H9 (cell line): ENCODE measurements at regions not wholly inside any gene's neighbourhood (a gene's known extent, or its start where the extent isn't known, plus 50 kb on each side); places are given as distances from the start of the nearest gene placed in this dataset.

ENCODE experiments used
- DNase-seq: peaks from one replicate; pipeline ENCODE4 v3.0.0-alpha.2; 2017
- H2AFZ ChIP-seq: one replicate; pipeline ENCODE4 v1.6.1; 2013; ENCODE audit warnings: mild to moderate bottlenecking, low read length, control low read depth, moderate library complexity
- H2AK5ac ChIP-seq: 2 replicates; pipeline ENCODE4 v1.6.1; 2013; ENCODE audit warnings: low read length, control low read depth, mixed read lengths; ENCODE audit not compliant: insufficient read length
- H2BK120ac ChIP-seq: one replicate; pipeline ENCODE4 v1.6.1; 2013; ENCODE audit warnings: low read depth, mild to moderate bottlenecking, low read length, control low read depth, inconsistent platforms; ENCODE audit not compliant: poor library complexity, severe bottlenecking
- H2BK12ac ChIP-seq: 2 replicates; pipeline ENCODE4 v1.6.1; 2013; ENCODE audit warnings: low read length, control low read depth, mixed read lengths, low read depth; ENCODE audit not compliant: insufficient read length
- H2BK15ac ChIP-seq: 2 replicates; pipeline ENCODE4 v1.6.1; 2013; ENCODE audit warnings: low read depth, low read length, control low read depth
- H2BK20ac ChIP-seq: one replicate; pipeline ENCODE4 v1.6.1; 2013; ENCODE audit warnings: low read depth, mild to moderate bottlenecking, low read length, control low read depth, inconsistent platforms; ENCODE audit not compliant: poor library complexity, severe bottlenecking
- H2BK5ac ChIP-seq: 2 replicates; pipeline ENCODE4 v1.6.1; 2013; ENCODE audit warnings: low read length, control low read depth, mixed read lengths; ENCODE audit not compliant: insufficient read length
- H3K14ac ChIP-seq: 2 replicates; pipeline ENCODE4 v1.6.1; 2013; ENCODE audit warnings: low read length, control low read depth; ENCODE audit not compliant: insufficient read depth
- H3K18ac ChIP-seq: 2 replicates; pipeline ENCODE4 v1.6.1; 2013; ENCODE audit warnings: low read depth, mild to moderate bottlenecking, mixed read lengths, low read length, control low read depth; ENCODE audit not compliant: insufficient read length
- H3K23ac ChIP-seq: 2 replicates; pipeline ENCODE4 v1.6.1; 2013; ENCODE audit warnings: low read length, control low read depth, mixed read lengths, low read depth; ENCODE audit not compliant: insufficient read length
- H3K23me2 ChIP-seq: 2 replicates; pipeline ENCODE4 v1.6.1; 2013; ENCODE audit warnings: low read depth, mild to moderate bottlenecking, mixed read lengths, low read length, control low read depth; ENCODE audit not compliant: insufficient read length, poor library complexity, severe bottlenecking
- H3K27ac ChIP-seq: 2 replicates; pipeline ENCODE4 v1.5.1; 2013; ENCODE audit warnings: low read length, control low read depth, mixed read lengths, low read depth; ENCODE audit not compliant: insufficient read length
- H3K27me3 ChIP-seq: 2 replicates; pipeline ENCODE4 v1.6.1; 2013; ENCODE audit warnings: low read length, control low read depth, inconsistent platforms; ENCODE audit not compliant: insufficient read depth
- H3K4ac ChIP-seq: 2 replicates; pipeline ENCODE4 v1.6.1; 2013; ENCODE audit warnings: low read depth, mild to moderate bottlenecking, control low read depth, inconsistent platforms, low read length, moderate library complexity
- H3K4me1 ChIP-seq: 2 replicates; pipeline ENCODE4 v1.6.1; 2013; ENCODE audit warnings: low read length, control low read depth, inconsistent platforms; ENCODE audit not compliant: insufficient read depth
- H3K4me2 ChIP-seq: 2 replicates; pipeline ENCODE4 v1.6.1; 2013; ENCODE audit warnings: low read length, control low read depth, mixed read lengths; ENCODE audit not compliant: insufficient read length, insufficient read depth
- H3K56ac ChIP-seq: 2 replicates; pipeline ENCODE4 v1.6.1; 2013; ENCODE audit warnings: low read depth, mild to moderate bottlenecking, mixed read lengths, low read length, control low read depth; ENCODE audit not compliant: insufficient read length
- H3K79me1 ChIP-seq: 2 replicates; pipeline ENCODE4 v1.6.1; 2013; ENCODE audit warnings: low read depth, mild to moderate bottlenecking, moderate library complexity, low read length, control low read depth, inconsistent platforms; ENCODE audit not compliant: insufficient read depth, poor library complexity, severe bottlenecking
- H3K79me2 ChIP-seq: 2 replicates; pipeline ENCODE4 v1.6.1; 2013; ENCODE audit warnings: low read length, control low read depth, inconsistent platforms; ENCODE audit not compliant: insufficient read depth
- H3K9ac ChIP-seq: 2 replicates; pipeline ENCODE4 v1.6.1; 2013; ENCODE audit warnings: low read length, control low read depth, mixed read lengths; ENCODE audit not compliant: insufficient read length; ENCODE audit errors: extremely low read depth
- H3K9me3 ChIP-seq: one replicate; pipeline ENCODE4 v1.6.1; 2013; ENCODE audit warnings: low read depth, low read length, inconsistent platforms; ENCODE audit not compliant: control insufficient read depth
- H3T11ph ChIP-seq: one replicate; pipeline ENCODE4 v1.6.1; 2013; ENCODE audit warnings: mild to moderate bottlenecking, low read length, control low read depth, inconsistent platforms
- H4K20me1 ChIP-seq: one replicate; pipeline ENCODE4 v1.6.1; 2013; ENCODE audit not compliant: control insufficient read depth, insufficient read length, insufficient read depth
- H4K5ac ChIP-seq: 2 replicates; pipeline ENCODE4 v1.6.1; 2013; ENCODE audit warnings: low read depth, mild to moderate bottlenecking, mixed read lengths, low read length, control low read depth; ENCODE audit not compliant: insufficient read length
- H4K8ac ChIP-seq: replicated peaks from 2 replicates; pipeline ENCODE4 v1.6.1; 2013; ENCODE audit warnings: low read length, control low read depth, mixed read lengths, low read depth; ENCODE audit not compliant: insufficient read length
- H4K91ac ChIP-seq: 2 replicates; pipeline ENCODE4 v1.6.1; 2013; ENCODE audit warnings: low read depth, mild to moderate bottlenecking, moderate library complexity, mixed read lengths, low read length, control low read depth; ENCODE audit not compliant: insufficient read length
- H3K27ac Mint-ChIP-seq, 3 experiments: 2 replicates in 2 of 3; 3 replicates in 1 of 3; pipeline ENCODE4 v1.8.0; 2020 to 2021; ENCODE audit warnings: mixed read lengths in 3 of 3, mild to moderate bottlenecking in 1 of 3, moderate library complexity in 1 of 3
- H3K27me3 Mint-ChIP-seq: 2 replicates; pipeline ENCODE4 v1.8.0; 2021; ENCODE audit warnings: low read depth, mild to moderate bottlenecking, moderate library complexity, mixed read lengths
- H3K36me3 Mint-ChIP-seq, 3 experiments: 2 replicates in 2 of 3; 3 replicates in 1 of 3; pipeline ENCODE4 v1.8.0; 2020 to 2021; ENCODE audit warnings: low read depth in 3 of 3, mixed read lengths in 3 of 3; ENCODE audit not compliant: insufficient read depth in 1 of 3
- H3K4me1 Mint-ChIP-seq, 2 experiments: 2 replicates each; pipeline ENCODE4 v1.8.0; 2020; ENCODE audit warnings: mixed read lengths in 2 of 2
- H3K4me3 Mint-ChIP-seq, 2 experiments: 2 replicates in 1 of 2; 3 replicates in 1 of 2; pipeline ENCODE4 v1.8.0; 2020 to 2021; ENCODE audit warnings: mild to moderate bottlenecking in 2 of 2, mixed read lengths in 2 of 2, moderate library complexity in 1 of 2
- H3K9me3 Mint-ChIP-seq, 2 experiments: 2 replicates in 1 of 2; 3 replicates in 1 of 2; pipeline ENCODE4 v1.8.0; 2020; ENCODE audit warnings: mild to moderate bottlenecking in 2 of 2, mixed read lengths in 2 of 2, moderate library complexity in 1 of 2
- WGBS: extraction: QIAGEN DNeasy Blood & Tissue Kit; methylation state at CpG from one replicate; pipeline ENCODE4 v1.1.7; 2013; ENCODE audit warnings: missing lambda C conversion rate, low lambda C conversion rate, mixed read lengths; ENCODE audit not compliant: insufficient read length; ENCODE audit errors: extremely low coverage; 5-methylcytosine and 5-hydroxymethylcytosine counted together
- TF ChIP-seq, protein P1 (sequence below): fragments of 200-600 bp; sonication (generic); conservative IDR thresholded peaks from 3 replicates; pipeline ENCODE4 v1.8.0; 2021; ENCODE audit warnings: antibody characterized with exemption, mild to moderate bottlenecking

DNA sequence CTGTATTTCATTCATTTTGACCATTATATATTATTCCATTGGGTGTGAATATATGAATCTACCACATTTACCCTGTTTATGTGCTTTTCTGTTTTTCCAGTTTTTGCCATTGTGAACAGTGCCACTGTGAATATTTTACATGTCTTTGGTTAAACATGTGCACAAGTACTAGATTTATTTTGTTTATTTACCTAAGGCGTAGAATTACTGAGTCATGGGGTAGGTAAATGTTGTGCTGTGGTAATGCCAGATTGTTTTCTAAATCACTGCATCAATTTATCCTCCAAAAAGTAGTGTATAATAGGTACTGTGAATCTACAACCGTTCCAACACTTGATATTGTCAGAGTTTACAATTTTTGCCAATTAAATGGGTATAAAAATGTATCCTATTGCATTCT, 362.1 kb upstream of the AGTR1 start:
- Mint-ChIP-seq H3K4me3 (no peak overlapping the region), H3K4me1 (peaks cover 6 to 7% of the 10 kb centered on the region in 2 experiments), H3K27ac (no peak overlapping the region), H3K36me3 (no peaks in the 10 kb centered on the region), H3K9me3 (0 out of 5 replicates have a peak, but pooled peaks cover 0 to 2% of the 10 kb centered on the region in 2 experiments), H3K27me3 (no peaks in the 10 kb centered on the region)
- H3K27me3 ChIP-seq, result no peaks in the 10 kb centered on the region
- no peak overlapping the region for H3K9ac ChIP-seq
- H3K23ac ChIP-seq, result no peak overlapping the region
- H3K14ac ChIP-seq, result no peak overlapping the region
- H2BK20ac ChIP-seq, result no peak overlapping the region
- no peak overlapping the region for H4K8ac ChIP-seq
- H3K27ac ChIP-seq, result no peak overlapping the region
- no peak overlapping the region for H2BK120ac ChIP-seq
- DNase-seq, result no peak
- H2AK5ac ChIP-seq, result no peak overlapping the region
- no peak overlapping the region for H2BK15ac ChIP-seq
- H3K4ac ChIP-seq, result no peak overlapping the region
- H3K4me1 ChIP-seq, result no peaks in the 10 kb centered on the region
- WGBS, result no CpG with 5 or more reads among the region's 2 CpGs
- H4K20me1 ChIP-seq, result no peaks in the 10 kb centered on the region
- H3K23me2 ChIP-seq, result no peaks in the 10 kb centered on the region
- no peak overlapping the region for H3K18ac ChIP-seq
- no peaks in the 10 kb centered on the region for H3K79me1 ChIP-seq
- TF ChIP-seq, protein P1, sequence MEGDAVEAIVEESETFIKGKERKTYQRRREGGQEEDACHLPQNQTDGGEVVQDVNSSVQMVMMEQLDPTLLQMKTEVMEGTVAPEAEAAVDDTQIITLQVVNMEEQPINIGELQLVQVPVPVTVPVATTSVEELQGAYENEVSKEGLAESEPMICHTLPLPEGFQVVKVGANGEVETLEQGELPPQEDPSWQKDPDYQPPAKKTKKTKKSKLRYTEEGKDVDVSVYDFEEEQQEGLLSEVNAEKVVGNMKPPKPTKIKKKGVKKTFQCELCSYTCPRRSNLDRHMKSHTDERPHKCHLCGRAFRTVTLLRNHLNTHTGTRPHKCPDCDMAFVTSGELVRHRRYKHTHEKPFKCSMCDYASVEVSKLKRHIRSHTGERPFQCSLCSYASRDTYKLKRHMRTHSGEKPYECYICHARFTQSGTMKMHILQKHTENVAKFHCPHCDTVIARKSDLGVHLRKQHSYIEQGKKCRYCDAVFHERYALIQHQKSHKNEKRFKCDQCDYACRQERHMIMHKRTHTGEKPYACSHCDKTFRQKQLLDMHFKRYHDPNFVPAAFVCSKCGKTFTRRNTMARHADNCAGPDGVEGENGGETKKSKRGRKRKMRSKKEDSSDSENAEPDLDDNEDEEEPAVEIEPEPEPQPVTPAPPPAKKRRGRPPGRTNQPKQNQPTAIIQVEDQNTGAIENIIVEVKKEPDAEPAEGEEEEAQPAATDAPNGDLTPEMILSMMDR, result no peak
- no peaks in the 10 kb centered on the region for H3K9me3 ChIP-seq
- H3K56ac ChIP-seq, result no peak overlapping the region
- no peak overlapping the region for H2BK12ac ChIP-seq
- H2AFZ ChIP-seq, result no peak overlapping the region
- H4K91ac ChIP-seq, result no peak overlapping the region
- H3K79me2 ChIP-seq, result no peaks in the 10 kb centered on the region
- H4K5ac ChIP-seq, result no peak overlapping the region
- no peak overlapping the region for H2BK5ac ChIP-seq
- H3K4me2 ChIP-seq, result no peak overlapping the region
- no peak overlapping the region for H3T11ph ChIP-seq
